Prostate gland (tissue), 2 donors: ENCODE measurements at regions not wholly inside any gene's neighbourhood (a gene's known extent, or its start where the extent isn't known, plus 50 kb on each side); places are given as distances from the start of the nearest gene placed in this dataset.

ENCODE experiments used
- CTCF ChIP-seq, 4 experiments: fragments of 200-600 bp in 2 of 4; fragments of 450-650 bp in 2 of 4; sonication (generic) in 2 of 4; IDR thresholded peaks; 1 replicate in 3 of 4; 2 replicates in 1 of 4; pipeline ENCODE4 v1.5.1; 2016 to 2019; ENCODE audit warnings: antibody characterized with exemption in 4 of 4, mild to moderate bottlenecking in 2 of 4, moderate library complexity in 2 of 4
- POLR2AphosphoS5 ChIP-seq: sonication (generic); formaldehyde crosslinking; IDR thresholded peaks from one replicate; pipeline ENCODE4 v1.6.1; 2017; ENCODE audit warnings: antibody characterized with exemption

- TF ChIP-seq POLR2AphosphoS5 (no peak), CTCF (IDR thresholded peaks at IDR 0.05) (no peak)
Observed at GRCh38 chr14:31949709-31950108, 127.4 kb upstream of the ARHGAP5 start.
